NCI-H1105 (cell line): ENCODE measurements at regions not wholly inside any gene's neighbourhood (a gene's known extent, or its start where the extent isn't known, plus 50 kb on each side); places are given as distances from the start of the nearest gene placed in this dataset.

ENCODE experiments used
- DNase-seq: peaks from one replicate; lab custom pipeline; 2025; lab: John Stamatoyannopoulos, UW

- DNase-seq, result no peak
Observed at GRCh38 chr3:23644099-23644498, 161.7 kb upstream of the UBE2E1 start.

GRCh38 chr3:23644676-23645075 is 161.1 kb upstream of the UBE2E1 start:
- no peak for DNase-seq

GRCh38 chr3:23645533-23646183 is 160.1 kb upstream of the UBE2E1 start:
- no peak for DNase-seq

- DNase-seq, result no peak
Observed at GRCh38 chr3:23646184-23646920, 159.4 kb upstream of the UBE2E1 start.

GRCh38 chr3:23647706-23648258 is 158.0 kb upstream of the UBE2E1 start:
- DNase-seq, result no peak

GRCh38 chr3:23648326-23648995 is 157.3 kb upstream of the UBE2E1 start:
- no peak for DNase-seq

- no peak for DNase-seq
Observed at GRCh38 chr3:23648996-23649395, 156.8 kb upstream of the UBE2E1 start.

GRCh38 chr3:23649448-23649847 is 156.3 kb upstream of the UBE2E1 start:
- DNase-seq, result no peak

GRCh38 chr3:23650371-23651140 is 155.2 kb upstream of the UBE2E1 start:
- DNase-seq, result no peak

- DNase-seq, result no peak
Observed at GRCh38 chr3:23653647-23654525, 151.9 kb upstream of the UBE2E1 start.

- no peak for DNase-seq
Observed at GRCh38 chr3:23654571-23654970, 151.2 kb upstream of the UBE2E1 start.

- DNase-seq, result no peak
Observed at GRCh38 chr3:23655749-23656148, 150.0 kb upstream of the UBE2E1 start.

- DNase-seq, result no peak
Observed at GRCh38 chr3:23656199-23656598, 149.6 kb upstream of the UBE2E1 start.

GRCh38 chr3:23656821-23657220 is 148.9 kb upstream of the UBE2E1 start:
- DNase-seq, result no peak

- DNase-seq, result no peak
Observed at GRCh38 chr3:23657647-23658046, 148.1 kb upstream of the UBE2E1 start.

GRCh38 chr3:23659274-23659673 is 146.5 kb upstream of the UBE2E1 start:
- no peak for DNase-seq

GRCh38 chr3:23659840-23660430 is 145.8 kb upstream of the UBE2E1 start:
- no peak for DNase-seq

- no peak for DNase-seq
Observed at GRCh38 chr3:23662079-23662617, 143.6 kb upstream of the UBE2E1 start.

- DNase-seq, result no peak
Observed at GRCh38 chr3:23663246-23663645, 142.5 kb upstream of the UBE2E1 start.

- DNase-seq, result no peak
Observed at GRCh38 chr3:23663661-23664186, 142.0 kb upstream of the UBE2E1 start.
